Kidney (tissue), 13 donors: ENCODE measurements at regions not wholly inside any gene's neighbourhood (a gene's known extent, or its start where the extent isn't known, plus 50 kb on each side); places are given as distances from the start of the nearest gene placed in this dataset.
A peak's percentile ranks its signal among the peaks of the same experiment; 100 is the strongest.

Source experiments
- DNase-seq, 5 donors: peaks; one replicate each; pipeline ENCODE4 v3.0.0-alpha.2; 2013 to 2020
- FAIRE-seq: peaks from 2 replicates; lab custom pipeline; 2012; peaks lifted over from hg19 to GRCh38; lab: Jason Lieb, UNC
- H3K27ac ChIP-seq, 2 donors: one replicate each; pipeline ENCODE4 v1.7.0; 2013; ENCODE audit warnings: low read depth in 2 of 2, low read length in 2 of 2, inconsistent platforms in 1 of 2
- H3K27me3 ChIP-seq: one replicate; pipeline ENCODE4 v1.7.1; 2013; ENCODE audit warnings: low read length, inconsistent platforms; ENCODE audit not compliant: control insufficient read depth, insufficient read depth
- H3K36me3 ChIP-seq, 3 donors: one replicate each; pipeline versions ENCODE4 v1.7.0 to v1.7.1; 2013; ENCODE audit warnings: low read length in 3 of 3, control low read depth in 1 of 3, inconsistent platforms in 1 of 3; ENCODE audit not compliant: insufficient read depth in 3 of 3, control insufficient read depth in 2 of 3
- H3K4me1 ChIP-seq, 3 donors: one replicate each; pipeline versions ENCODE4 v1.7.0 to v1.7.1; 2013; ENCODE audit warnings: low read length in 3 of 3, inconsistent platforms in 1 of 3, low read depth in 1 of 3; ENCODE audit not compliant: control insufficient read depth in 2 of 3, insufficient read depth in 2 of 3
- H3K4me3 ChIP-seq, 3 donors: one replicate each; pipeline versions ENCODE4 v1.7.0 to v1.8.1; 2013; ENCODE audit warnings: low read length in 3 of 3, control low read depth in 1 of 3, inconsistent platforms in 1 of 3
- H3K9ac ChIP-seq, 3 donors: one replicate each; pipeline versions ENCODE4 v1.7.0 to v1.7.1; 2013; ENCODE audit warnings: low read length in 3 of 3, control low read depth in 1 of 3, inconsistent platforms in 1 of 3
- H3K9me3 ChIP-seq, 3 donors: one replicate each; pipeline versions ENCODE4 v1.7.0 to v1.7.1; 2013; ENCODE audit warnings: low read length in 3 of 3, control low read depth in 1 of 3, inconsistent platforms in 1 of 3; ENCODE audit not compliant: control insufficient read depth in 2 of 3, insufficient read depth in 1 of 3
- intact Hi-C: fragments of 100-400 bp; cut with DNase I; formaldehyde crosslinking; loops from one replicate; pipeline ENCODE4 v1.11.1; 2022
- TF ChIP-seq, protein P1 (sequence below): IDR thresholded peaks from 3 replicates; pipeline ENCODE4 v1.5.1; 2012; ENCODE audit warnings: mild to moderate bottlenecking, moderate library complexity, borderline replicate concordance; ENCODE audit not compliant: insufficient read depth; ENCODE audit errors: extremely low read depth
- donor health status: control.
- donor health status: control.
- donor health status: control.
- donor health status: control.
- donor health status: control.
- donor health status: DM: yes; HTN: yes; CAD: no.
- donor health status: Normal renal cell carcinoma (clear cell type).

DNA sequence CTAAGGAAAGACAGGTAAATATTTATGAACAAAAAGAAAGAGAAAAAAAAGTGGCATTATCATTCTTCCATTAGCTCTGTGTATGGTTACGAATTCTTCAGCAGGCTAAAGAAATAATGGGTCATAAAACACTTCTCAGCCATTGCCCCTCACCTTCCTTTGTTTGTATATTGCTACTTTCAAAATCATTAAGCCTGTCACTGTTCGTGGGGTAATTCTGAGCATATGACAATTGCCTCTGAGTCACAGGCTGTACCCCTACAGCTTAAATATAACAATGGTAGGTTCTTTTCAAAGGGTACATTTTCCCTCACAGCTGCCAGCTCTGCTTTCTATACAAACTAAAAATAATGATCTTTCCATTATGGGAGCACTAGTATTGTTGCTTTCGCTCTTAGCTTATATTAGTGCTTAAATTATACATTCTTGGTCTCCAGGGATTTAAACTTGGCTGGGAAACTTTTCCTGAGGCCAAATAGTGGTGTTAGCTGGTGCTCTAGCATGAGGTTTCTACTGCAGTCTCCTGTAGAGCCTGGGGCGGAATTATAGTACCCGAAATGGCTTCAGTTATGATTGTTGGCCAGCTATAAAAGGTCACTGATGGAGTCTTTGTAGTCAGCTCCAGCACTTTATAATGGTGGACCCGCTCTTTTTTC is 74.7 kb upstream of the CDH11 start:
- DNase-seq, result peak in 1 of 5 donors; percentile 30
- H3K4me1 ChIP-seq, result no peaks in the 10 kb centered on the region
- H3K36me3 ChIP-seq, result no peaks in the 10 kb centered on the region
- H3K27me3 ChIP-seq, result no peaks in the 10 kb centered on the region
- FAIRE-seq, result no peak
- TF ChIP-seq, protein P1, sequence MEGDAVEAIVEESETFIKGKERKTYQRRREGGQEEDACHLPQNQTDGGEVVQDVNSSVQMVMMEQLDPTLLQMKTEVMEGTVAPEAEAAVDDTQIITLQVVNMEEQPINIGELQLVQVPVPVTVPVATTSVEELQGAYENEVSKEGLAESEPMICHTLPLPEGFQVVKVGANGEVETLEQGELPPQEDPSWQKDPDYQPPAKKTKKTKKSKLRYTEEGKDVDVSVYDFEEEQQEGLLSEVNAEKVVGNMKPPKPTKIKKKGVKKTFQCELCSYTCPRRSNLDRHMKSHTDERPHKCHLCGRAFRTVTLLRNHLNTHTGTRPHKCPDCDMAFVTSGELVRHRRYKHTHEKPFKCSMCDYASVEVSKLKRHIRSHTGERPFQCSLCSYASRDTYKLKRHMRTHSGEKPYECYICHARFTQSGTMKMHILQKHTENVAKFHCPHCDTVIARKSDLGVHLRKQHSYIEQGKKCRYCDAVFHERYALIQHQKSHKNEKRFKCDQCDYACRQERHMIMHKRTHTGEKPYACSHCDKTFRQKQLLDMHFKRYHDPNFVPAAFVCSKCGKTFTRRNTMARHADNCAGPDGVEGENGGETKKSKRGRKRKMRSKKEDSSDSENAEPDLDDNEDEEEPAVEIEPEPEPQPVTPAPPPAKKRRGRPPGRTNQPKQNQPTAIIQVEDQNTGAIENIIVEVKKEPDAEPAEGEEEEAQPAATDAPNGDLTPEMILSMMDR, result no peak
- H3K27ac ChIP-seq, result no peak overlapping the region
- H3K9ac ChIP-seq, result no peak overlapping the region
- no peaks in the 10 kb centered on the region for H3K9me3 ChIP-seq
- intact Hi-C loops, result no loop called here
- no peak overlapping the region for H3K4me3 ChIP-seq

DNA sequence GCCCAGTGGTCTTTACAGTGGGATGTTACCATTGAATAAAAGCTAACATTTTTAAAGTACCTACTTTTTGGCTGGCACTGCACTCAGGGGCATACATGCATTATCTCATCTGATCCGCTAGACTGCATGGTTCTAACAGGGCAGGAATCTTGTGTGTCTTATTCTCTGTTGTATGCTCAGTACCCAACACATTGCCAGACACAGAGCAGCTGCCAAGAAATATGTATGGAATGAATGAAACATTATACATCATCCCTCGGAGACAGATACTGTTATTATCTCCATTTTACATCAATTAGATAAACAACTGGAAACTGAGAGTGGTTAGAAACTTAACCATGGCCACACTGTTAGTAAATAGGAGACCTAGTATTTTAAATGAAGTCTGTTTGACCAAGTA is 74.1 kb upstream of the CDH11 start:
- peak in 2 of 5 donors; percentile 24 to 35 for DNase-seq
- intact Hi-C loops, result no loop called here
- H3K9me3 ChIP-seq, result no peaks in the 10 kb centered on the region
- no peaks in the 10 kb centered on the region for H3K36me3 ChIP-seq
- no peaks in the 10 kb centered on the region for H3K27me3 ChIP-seq
- H3K9ac ChIP-seq, result no peak overlapping the region
- no peak overlapping the region for H3K4me3 ChIP-seq
- no peaks in the 10 kb centered on the region for H3K4me1 ChIP-seq
- no peak overlapping the region for H3K27ac ChIP-seq
- FAIRE-seq, result no peak
- TF ChIP-seq, protein P1, result no peak

DNA sequence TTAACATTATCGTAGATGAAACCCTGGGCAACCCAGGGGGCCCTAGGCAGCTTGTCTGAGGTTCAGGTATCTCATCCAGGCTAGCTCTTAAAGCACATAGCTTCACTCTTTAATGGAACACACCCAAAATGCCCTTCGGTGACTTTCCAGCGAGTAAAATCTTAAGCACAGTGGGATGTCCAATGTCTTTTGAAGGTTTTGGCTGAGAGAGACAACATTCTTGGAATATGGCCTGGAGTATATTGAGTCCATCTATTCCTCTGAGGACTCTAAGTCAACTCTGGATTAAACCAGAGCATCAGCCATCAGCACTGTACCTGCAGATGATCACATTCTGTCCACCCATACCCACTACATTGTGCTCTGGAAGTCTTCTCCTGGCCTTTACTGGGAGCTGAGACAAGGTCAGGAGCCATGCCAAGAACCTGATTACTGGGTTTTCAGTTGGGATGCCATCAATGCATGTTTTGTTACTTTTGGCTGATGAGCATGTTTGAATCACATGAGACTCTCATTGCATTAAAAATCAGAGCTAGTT is 63.4 kb upstream of the CDH11 start:
- Histone ChIP-seq H3K9me3 (no peaks in the 10 kb centered on the region), H3K36me3 (no peaks in the 10 kb centered on the region), H3K27ac (no peak overlapping the region), H3K4me1 (no peaks in the 10 kb centered on the region), H3K4me3 (no peak overlapping the region), H3K27me3 (no peaks in the 10 kb centered on the region), H3K9ac (no peak overlapping the region)
- FAIRE-seq, result no peak
- no peak for DNase-seq
- intact Hi-C loops, result no loop called here
- TF ChIP-seq, protein P1, result no peak
